ENCODE measurements at regions not wholly inside any gene's neighbourhood (a gene's known extent, or its start where the extent isn't known, plus 50 kb on each side); places are given as distances from the start of the nearest gene placed in this dataset.

DNA sequence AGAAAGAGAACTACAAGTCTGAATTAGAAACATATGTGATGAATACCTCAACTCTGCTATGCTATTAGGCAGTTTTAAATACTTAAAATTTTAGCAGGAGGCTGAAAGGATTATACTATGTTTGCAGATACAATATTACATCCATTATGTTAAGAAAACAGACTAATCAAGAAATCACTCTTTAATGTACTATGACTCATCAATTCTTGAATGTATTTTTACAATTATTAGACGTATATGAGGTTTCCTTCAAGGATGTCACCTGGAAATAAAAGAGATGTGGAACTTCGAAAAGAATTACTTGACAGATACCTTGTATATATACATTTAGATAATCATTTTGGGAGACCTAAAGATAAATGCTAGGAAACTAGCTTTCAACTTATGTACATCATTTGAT is 835.6 kb upstream of the MIR17HG start:
- TF ChIP-seq GATA2 (IDR thresholded peaks at IDR 0.05; ENCODE audit: low read depth, low read length) (no peak), GATA3 (IDR thresholded peaks at IDR 0.05; ENCODE audit: low read depth, low read length) (no peak)

Measured in SH-SY5Y (cell line).